ENCODE measurements at regions not wholly inside any gene's neighbourhood (a gene's known extent, or its start where the extent isn't known, plus 50 kb on each side); places are given as distances from the start of the nearest gene placed in this dataset.
A peak's percentile ranks its signal among the peaks of the same experiment; 100 is the strongest.

DNA sequence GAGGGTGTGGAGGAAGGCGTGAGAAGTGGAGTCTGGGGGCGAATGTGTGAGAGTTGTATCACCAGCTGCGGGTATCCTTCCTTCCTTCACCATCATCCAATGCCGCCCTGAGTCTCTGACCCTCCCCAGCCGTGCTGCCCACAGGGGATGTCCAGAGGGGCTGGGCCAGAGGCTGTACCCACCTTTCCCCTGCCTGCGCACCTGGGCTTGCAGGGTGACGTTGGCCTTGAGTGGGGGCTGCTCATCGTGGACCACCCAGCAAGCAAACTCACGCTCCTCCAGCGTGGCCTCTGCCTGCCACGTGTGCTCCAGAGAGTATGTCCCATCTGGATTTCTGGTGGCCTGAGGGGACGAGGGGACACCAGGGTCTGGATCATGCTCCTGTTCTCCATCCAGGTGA lies 116.9 kb upstream of the SIRPA start:
- H3K36me3 Mint-ChIP-seq, result peaks cover 3% of the 10 kb centered on the region
- no peak for DNase-seq (ENCODE audit: low spot score in 2 of 2)
- no peak overlapping the region for H3K4me3 Mint-ChIP-seq
- ATAC-seq (ENCODE audit: low read depth), result no peak
- peaks cover 8% of the 10 kb centered on the region for H3K27me3 Mint-ChIP-seq
- H3K4me1 Mint-ChIP-seq, result peaks cover 18% of the 10 kb centered on the region
- no peaks in the 10 kb centered on the region for H3K9me3 Mint-ChIP-seq
- no peak overlapping the region for H3K27ac Mint-ChIP-seq

DNA sequence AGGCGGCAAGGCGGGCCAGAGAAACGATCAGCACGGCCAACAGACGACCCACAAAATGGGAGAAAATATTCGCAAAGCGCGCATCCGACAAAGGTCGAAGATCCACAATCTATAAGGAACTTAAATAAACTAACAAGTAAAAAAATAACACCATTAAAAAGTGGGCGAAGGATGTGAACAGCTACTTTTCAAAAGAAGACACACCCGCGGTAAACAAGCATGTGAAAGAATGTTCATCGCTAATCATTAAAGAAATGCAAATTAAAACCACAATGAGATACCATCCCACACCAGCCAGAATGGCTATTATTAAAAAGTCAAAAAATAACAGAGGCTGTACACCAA lies 117.8 kb upstream of the SIRPA start:
- ATAC-seq (ENCODE audit: low read depth) (no peak), DNase-seq (ENCODE audit: low spot score in 2 of 2) (no peak)
- H3K27ac Mint-ChIP-seq, result peak overlapping the region; percentile 88
- H3K4me3 Mint-ChIP-seq, result peak overlapping the region; percentile 92
- H3K4me1 Mint-ChIP-seq, result peaks cover 13% of the 10 kb centered on the region
- peaks cover 3% of the 10 kb centered on the region for H3K36me3 Mint-ChIP-seq
- H3K9me3 Mint-ChIP-seq, result no peaks in the 10 kb centered on the region
- H3K27me3 Mint-ChIP-seq, result peaks cover 8% of the 10 kb centered on the region

- Mint-ChIP-seq H3K27ac (peak overlapping the region; percentile 88), H3K36me3 (peaks cover 3% of the 10 kb centered on the region), H3K4me3 (peak overlapping the region; percentile 92), H3K4me1 (peaks cover 13% of the 10 kb centered on the region), H3K27me3 (peaks cover 8% of the 10 kb centered on the region), H3K9me3 (no peaks in the 10 kb centered on the region)
- DNase-seq (ENCODE audit: low spot score in 2 of 2) (peak; percentile 88 to 91), ATAC-seq (ENCODE audit: low read depth) (peak; percentile 95)
Measured at GRCh38 chr20:1776681-1777475, 118.3 kb upstream of the SIRPA start.

DNA sequence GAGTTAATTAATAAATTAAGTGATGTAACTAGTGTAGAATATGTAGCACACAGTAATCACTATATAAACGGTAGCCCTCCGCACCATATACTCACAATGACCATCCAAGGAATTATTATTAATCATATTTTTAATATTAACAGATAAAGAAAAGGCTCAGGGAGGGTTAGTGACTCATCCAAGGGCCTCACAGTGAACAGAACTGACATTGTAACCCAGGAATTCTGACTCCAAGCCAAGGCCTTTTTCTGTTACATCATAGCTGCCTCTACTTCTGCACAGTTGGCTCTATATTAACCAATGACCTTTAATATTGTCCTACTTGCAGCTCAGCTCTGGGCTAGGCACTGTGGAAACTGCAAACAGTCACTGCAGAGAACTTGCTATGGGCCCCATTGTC lies 117.5 kb upstream of the SIRPG start:
- no peaks in the 10 kb centered on the region for H3K9me3 Mint-ChIP-seq
- DNase-seq (ENCODE audit: low spot score in 2 of 2), result no peak
- no peak overlapping the region for H3K4me3 Mint-ChIP-seq
- peaks cover 13% of the 10 kb centered on the region for H3K4me1 Mint-ChIP-seq
- no peak for ATAC-seq (ENCODE audit: low read depth)
- H3K36me3 Mint-ChIP-seq, result peaks cover 3% of the 10 kb centered on the region
- H3K27me3 Mint-ChIP-seq, result peaks cover 2% of the 10 kb centered on the region
- no peak overlapping the region for H3K27ac Mint-ChIP-seq

- no peak for DNase-seq (ENCODE audit: low spot score in 2 of 2)
- Mint-ChIP-seq H3K9me3 (no peaks in the 10 kb centered on the region), H3K27ac (no peak overlapping the region), H3K4me1 (peaks cover 13% of the 10 kb centered on the region), H3K27me3 (no peaks in the 10 kb centered on the region), H3K4me3 (no peak overlapping the region), H3K36me3 (peaks cover 3% of the 10 kb centered on the region)
- no peak for ATAC-seq (ENCODE audit: low read depth)
Measured at GRCh38 chr20:1774479-1774878, 116.9 kb upstream of the SIRPG start.

- no peak for ATAC-seq (ENCODE audit: low read depth)
- Mint-ChIP-seq H3K4me3 (no peak overlapping the region), H3K9me3 (no peaks in the 10 kb centered on the region), H3K4me1 (peaks cover 13% of the 10 kb centered on the region), H3K36me3 (peaks cover 3% of the 10 kb centered on the region), H3K27ac (no peak overlapping the region), H3K27me3 (no peaks in the 10 kb centered on the region)
- DNase-seq (ENCODE audit: low spot score in 2 of 2), result no peak
Measured at GRCh38 chr20:1773816-1774215, 116.2 kb upstream of the SIRPG start.

DNA sequence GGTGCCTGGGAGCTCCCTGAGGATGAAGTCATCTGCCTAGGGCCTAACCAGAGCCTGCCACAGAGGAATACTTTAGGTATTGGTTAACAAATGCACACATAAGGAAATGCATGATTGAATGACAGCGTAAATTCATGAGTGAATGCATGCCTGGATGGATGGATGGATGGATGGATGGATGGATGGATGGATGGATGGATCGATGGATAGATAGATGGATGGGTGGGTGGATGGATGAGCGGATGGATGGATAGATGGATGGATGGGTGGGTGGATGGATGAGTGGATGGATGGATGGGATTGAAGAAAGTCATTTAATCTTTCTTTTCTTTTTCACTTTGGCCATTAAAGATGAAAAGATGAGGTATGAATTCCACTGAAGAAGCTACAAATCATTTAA lies 111.9 kb upstream of the SIRPG start:
- peaks cover under 1% of the 10 kb centered on the region for H3K27me3 Mint-ChIP-seq
- no peak overlapping the region for H3K4me3 Mint-ChIP-seq
- ATAC-seq (ENCODE audit: low read depth) (no peak), DNase-seq (ENCODE audit: low spot score in 2 of 2) (no peak)
- H3K4me1 Mint-ChIP-seq, result peaks cover under 1% of the 10 kb centered on the region
- H3K36me3 Mint-ChIP-seq, result peaks cover 2% of the 10 kb centered on the region
- H3K27ac Mint-ChIP-seq, result no peak overlapping the region
- no peaks in the 10 kb centered on the region for H3K9me3 Mint-ChIP-seq

- H3K27ac Mint-ChIP-seq, result no peak overlapping the region
- H3K36me3 Mint-ChIP-seq, result no peaks in the 10 kb centered on the region
- peaks cover 2% of the 10 kb centered on the region for H3K4me1 Mint-ChIP-seq
Measured at GRCh38 chr20:1766731-1767130, 109.2 kb upstream of the SIRPG start.

GRCh38 chr20:1764136-1765033 lies 106.8 kb upstream of the SIRPG start:
- peaks cover 1% of the 10 kb centered on the region for H3K27me3 Mint-ChIP-seq
- H3K4me3 Mint-ChIP-seq, result no peak overlapping the region
- H3K9me3 Mint-ChIP-seq, result no peaks in the 10 kb centered on the region
- DNase-seq (ENCODE audit: low spot score in 2 of 2), result peak; percentile 48 to 56
- ATAC-seq (ENCODE audit: low read depth), result peak; percentile 97
- H3K4me1 Mint-ChIP-seq, result peaks cover 2% of the 10 kb centered on the region
- no peaks in the 10 kb centered on the region for H3K36me3 Mint-ChIP-seq
- H3K27ac Mint-ChIP-seq, result no peak overlapping the region

More at GRCh38 chr20:1766731-1767130, 109.2 kb upstream of the SIRPG start:
- Mint-ChIP-seq H3K9me3 (no peaks in the 10 kb centered on the region), H3K4me3 (no peak overlapping the region), H3K27me3 (peaks cover 1% of the 10 kb centered on the region)
- DNase-seq (ENCODE audit: low spot score in 2 of 2) (no peak), ATAC-seq (ENCODE audit: low read depth) (no peak)

DNA sequence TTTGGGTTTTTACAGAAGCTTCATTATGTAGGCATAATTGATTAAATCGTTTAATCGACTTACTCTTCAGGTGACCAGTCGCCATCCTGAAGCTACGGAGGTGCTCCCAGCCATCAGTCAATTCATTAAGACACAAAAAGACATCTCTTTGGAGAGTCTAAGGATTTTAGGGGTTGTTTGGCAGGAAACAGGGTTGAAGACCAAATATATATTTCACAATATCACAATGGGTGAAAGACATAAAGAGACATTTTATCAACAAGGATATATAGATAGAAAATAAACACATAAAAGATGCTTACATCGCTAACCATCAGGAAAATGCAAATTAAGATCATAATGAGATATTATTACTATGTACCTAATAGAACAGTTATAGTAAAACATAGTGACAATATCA lies 104.0 kb upstream of the SIRPG start:
- H3K4me1 Mint-ChIP-seq, result peaks cover 5% of the 10 kb centered on the region
- no peak overlapping the region for H3K27ac Mint-ChIP-seq
- no peaks in the 10 kb centered on the region for H3K9me3 Mint-ChIP-seq

DNA sequence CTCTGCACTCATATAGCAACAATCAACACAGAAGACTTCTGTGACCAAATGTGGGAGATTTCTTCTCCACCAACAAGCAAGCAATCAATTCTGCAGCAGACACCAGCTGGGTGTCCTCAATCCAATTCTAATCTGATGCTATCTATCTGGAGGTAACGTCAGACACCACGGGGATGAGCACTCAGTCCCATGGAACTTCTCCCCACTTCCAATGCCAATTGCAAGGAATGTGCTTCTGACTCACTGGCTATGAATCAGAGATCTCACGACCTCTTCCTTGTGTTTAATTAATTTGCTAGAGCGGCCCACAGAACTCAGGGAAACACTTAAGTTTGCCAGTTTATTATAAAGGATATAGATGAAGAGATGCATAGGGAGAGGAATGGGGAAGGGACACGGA lies 103.5 kb upstream of the SIRPG start:
- H3K27me3 Mint-ChIP-seq, result peaks cover 1% of the 10 kb centered on the region
- DNase-seq (ENCODE audit: low spot score in 2 of 2) (no peak), ATAC-seq (ENCODE audit: low read depth) (no peak)
- peaks cover 5% of the 10 kb centered on the region for H3K4me1 Mint-ChIP-seq
- H3K9me3 Mint-ChIP-seq, result no peaks in the 10 kb centered on the region
- H3K4me3 Mint-ChIP-seq, result no peak overlapping the region
- no peaks in the 10 kb centered on the region for H3K36me3 Mint-ChIP-seq
- H3K27ac Mint-ChIP-seq, result no peak overlapping the region

More for the DNA sequence above, 104.0 kb upstream of the SIRPG start:
- ATAC-seq (ENCODE audit: low read depth) (no peak), DNase-seq (ENCODE audit: low spot score in 2 of 2) (no peak)
- Mint-ChIP-seq H3K36me3 (no peaks in the 10 kb centered on the region), H3K27me3 (peaks cover 1% of the 10 kb centered on the region), H3K4me3 (no peak overlapping the region)

DNA sequence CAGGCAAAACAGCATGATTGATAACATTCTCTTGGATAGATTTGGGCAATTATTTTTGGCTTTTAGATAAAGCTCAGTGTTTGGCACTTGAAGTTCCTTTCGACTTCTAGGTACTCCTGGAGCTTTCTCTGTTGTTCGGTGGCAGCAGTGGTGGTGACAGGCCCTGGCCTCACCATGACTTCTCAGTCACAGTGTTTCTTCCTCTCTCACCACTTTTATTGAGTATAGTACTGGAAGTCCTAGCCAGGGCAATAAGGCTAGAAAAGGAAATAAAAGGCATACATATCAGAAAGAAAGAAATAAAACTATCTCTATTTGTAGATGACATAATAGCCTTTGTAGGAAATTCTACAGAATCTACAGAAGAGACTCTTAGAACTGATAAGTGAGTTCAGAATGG lies 101.2 kb upstream of the SIRPG start:
- Mint-ChIP-seq H3K27ac (no peak overlapping the region), H3K4me1 (peaks cover 14% of the 10 kb centered on the region), H3K9me3 (peaks cover 2% of the 10 kb centered on the region), H3K27me3 (no peaks in the 10 kb centered on the region), H3K4me3 (no peak overlapping the region), H3K36me3 (no peaks in the 10 kb centered on the region)
- ATAC-seq (ENCODE audit: low read depth) (no peak), DNase-seq (ENCODE audit: low spot score in 2 of 2) (no peak)

GRCh38 chr20:1757606-1758512 lies 100.3 kb upstream of the SIRPG start:
- H3K4me3 Mint-ChIP-seq, result no peak overlapping the region
- DNase-seq (ENCODE audit: low spot score in 2 of 2) (no peak), ATAC-seq (ENCODE audit: low read depth) (no peak)
- peaks cover 3% of the 10 kb centered on the region for H3K9me3 Mint-ChIP-seq
- H3K27me3 Mint-ChIP-seq, result no peaks in the 10 kb centered on the region
- no peak overlapping the region for H3K27ac Mint-ChIP-seq
- H3K4me1 Mint-ChIP-seq, result peaks cover 14% of the 10 kb centered on the region
- H3K36me3 Mint-ChIP-seq, result no peaks in the 10 kb centered on the region

DNA sequence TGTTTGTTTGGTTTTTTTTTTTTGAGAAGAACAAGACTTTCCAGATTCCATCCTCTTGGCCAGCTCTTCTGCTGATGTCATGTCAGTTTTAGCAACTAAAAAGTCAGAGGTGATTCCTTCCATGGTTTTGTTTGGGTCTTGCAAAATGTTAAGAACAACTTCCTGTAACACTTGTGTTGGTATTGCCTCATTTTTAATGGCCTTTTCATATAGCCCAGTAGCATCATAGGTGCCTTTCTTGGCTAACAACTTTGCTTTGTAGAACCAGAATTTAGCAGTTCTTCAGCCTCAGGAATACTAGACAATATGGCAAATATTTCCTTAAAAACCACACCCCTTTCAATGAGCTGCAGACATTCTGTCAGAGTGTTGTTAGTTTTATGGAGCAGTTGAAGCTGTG lies 99.5 kb upstream of the SIRPG start:
- Mint-ChIP-seq H3K4me3 (no peak overlapping the region), H3K27me3 (no peaks in the 10 kb centered on the region), H3K27ac (no peak overlapping the region), H3K36me3 (peaks cover 3% of the 10 kb centered on the region), H3K4me1 (peaks cover 14% of the 10 kb centered on the region), H3K9me3 (peaks cover 11% of the 10 kb centered on the region)
- no peak for DNase-seq (ENCODE audit: low spot score in 2 of 2)
- ATAC-seq (ENCODE audit: low read depth), result no peak
